ENCODE measurements at regions not wholly inside any gene's neighbourhood (a gene's known extent, or its start where the extent isn't known, plus 50 kb on each side); places are given as distances from the start of the nearest gene placed in this dataset.

DNA sequence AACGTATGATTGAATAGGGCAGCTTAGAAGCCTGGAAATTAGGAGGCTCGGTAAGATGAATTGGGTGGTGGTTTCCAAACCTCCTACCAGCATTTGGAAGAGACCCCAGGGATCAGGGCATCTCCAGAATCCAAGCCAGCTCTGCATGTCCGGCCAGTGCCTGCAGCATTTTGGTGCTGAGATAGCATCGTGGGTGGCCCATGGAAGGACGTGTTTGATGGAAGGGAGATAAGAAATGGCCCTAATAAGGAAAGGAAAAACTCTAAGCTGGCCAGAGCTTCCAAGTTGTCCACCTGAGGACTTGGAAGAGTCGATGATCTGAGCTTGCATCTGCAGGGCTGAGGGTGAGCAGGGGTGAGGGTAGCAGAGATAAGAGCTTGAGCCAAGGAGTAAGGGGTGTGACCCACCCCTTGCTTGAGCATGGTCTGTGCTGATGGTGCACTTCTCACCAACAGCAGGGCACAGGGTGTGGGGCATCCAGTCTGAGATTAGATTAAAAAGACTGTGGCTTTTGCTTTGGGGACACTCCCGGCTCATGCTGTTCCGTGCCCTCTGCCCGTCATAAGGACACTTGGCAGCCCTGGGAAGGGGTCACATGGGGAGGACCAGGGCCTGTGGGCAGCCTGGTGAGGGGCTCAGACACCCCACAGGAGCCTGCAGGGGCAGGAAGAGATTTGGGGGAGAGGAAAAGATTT is 213.2 kb downstream of the ERMARD start:
- no peak for DNase-seq (ENCODE audit: low read depth)
- TF ChIP-seq, protein P1, sequence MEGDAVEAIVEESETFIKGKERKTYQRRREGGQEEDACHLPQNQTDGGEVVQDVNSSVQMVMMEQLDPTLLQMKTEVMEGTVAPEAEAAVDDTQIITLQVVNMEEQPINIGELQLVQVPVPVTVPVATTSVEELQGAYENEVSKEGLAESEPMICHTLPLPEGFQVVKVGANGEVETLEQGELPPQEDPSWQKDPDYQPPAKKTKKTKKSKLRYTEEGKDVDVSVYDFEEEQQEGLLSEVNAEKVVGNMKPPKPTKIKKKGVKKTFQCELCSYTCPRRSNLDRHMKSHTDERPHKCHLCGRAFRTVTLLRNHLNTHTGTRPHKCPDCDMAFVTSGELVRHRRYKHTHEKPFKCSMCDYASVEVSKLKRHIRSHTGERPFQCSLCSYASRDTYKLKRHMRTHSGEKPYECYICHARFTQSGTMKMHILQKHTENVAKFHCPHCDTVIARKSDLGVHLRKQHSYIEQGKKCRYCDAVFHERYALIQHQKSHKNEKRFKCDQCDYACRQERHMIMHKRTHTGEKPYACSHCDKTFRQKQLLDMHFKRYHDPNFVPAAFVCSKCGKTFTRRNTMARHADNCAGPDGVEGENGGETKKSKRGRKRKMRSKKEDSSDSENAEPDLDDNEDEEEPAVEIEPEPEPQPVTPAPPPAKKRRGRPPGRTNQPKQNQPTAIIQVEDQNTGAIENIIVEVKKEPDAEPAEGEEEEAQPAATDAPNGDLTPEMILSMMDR (IDR thresholded peaks at IDR 0.05; ENCODE audit: low read length, missing control alignments): no peak
- no peak overlapping the region for H3K4me3 ChIP-seq (replicated peaks; ENCODE audit: low read depth, low read length)

DNA sequence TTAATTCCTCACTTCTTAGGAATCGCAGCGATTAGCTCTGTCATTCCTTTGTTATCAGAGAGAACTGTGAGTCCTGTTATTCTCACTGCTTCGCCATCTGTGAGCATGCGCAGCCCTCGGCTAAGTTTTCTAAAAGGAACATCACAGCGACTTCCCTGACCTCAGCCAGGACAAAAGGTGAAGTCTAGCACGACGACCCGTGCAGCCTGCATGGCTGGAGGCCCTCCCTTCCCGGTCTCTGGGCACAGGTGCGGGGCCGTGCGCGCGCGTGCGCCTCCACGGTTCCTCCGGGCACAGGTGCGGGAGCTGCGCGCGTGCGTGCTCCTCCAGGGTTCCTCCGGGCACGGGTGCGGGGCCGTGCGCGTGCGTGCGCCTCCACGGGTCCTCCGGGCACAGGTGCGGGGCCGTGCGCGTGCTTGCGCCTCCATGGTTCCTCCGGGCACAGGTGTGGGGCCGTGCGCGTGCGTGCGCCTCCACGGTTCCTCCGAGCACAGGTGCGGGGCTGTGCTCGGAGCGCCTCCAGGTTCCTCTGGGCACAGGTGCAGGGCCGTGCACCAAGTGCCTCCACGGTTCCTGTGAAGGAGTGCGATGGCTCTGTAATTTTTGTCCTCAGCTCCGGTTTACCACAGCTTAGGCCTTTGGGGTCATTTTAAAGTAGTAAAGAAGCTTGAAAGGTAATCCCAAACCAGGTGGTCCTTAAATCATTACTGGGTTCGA is 212.3 kb downstream of the ERMARD start:
- no peak overlapping the region for H3K4me3 ChIP-seq (replicated peaks; ENCODE audit: low read depth, low read length)
- TF ChIP-seq, protein P1 (IDR thresholded peaks at IDR 0.05; ENCODE audit: low read length, missing control alignments): no peak
- DNase-seq (ENCODE audit: low read depth): no peak

DNA sequence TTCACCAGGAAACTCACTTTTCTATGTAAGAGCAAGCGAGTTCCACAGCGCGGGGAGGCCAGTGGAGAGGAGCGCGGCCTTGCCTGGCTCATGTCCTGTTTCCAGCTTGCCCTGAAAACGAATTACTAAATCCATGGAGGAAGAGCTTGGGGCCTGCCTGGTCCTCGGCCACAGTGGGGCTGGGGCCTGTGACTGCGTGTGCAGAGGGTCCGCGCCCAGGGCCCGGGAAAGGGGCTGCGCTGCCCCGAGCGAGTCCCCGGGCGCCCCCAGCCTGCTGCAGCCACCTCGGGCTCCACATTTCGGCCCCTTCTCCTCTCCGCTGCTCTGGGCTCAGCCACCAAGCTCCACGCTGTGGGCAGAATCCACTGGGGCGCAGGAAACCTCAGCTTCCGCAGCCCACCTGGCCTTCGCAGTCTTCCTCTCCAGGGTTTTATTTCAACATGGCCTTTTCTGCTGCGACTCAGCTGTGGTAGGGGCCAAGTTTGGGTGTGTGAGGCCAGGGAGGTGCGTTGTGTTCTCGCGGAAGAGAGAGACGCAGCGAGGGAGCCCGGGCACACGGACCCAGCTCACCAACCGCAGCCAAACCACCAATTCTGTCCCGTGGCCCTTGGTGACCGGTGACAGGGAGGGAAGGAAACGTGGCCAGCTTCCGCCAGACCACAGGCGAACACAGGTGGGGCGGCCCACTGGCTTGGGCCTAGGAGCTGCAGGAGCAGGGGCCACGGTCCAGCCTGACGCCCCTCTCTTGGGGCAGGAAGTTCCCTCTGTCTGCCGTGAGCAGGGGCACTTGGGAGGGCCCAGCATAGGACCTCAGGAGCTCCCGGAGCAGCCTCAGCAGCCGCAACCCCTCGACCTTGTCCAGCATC is 211.4 kb downstream of the ERMARD start:
- TF ChIP-seq, protein P1 (IDR thresholded peaks at IDR 0.05; ENCODE audit: low read length, missing control alignments): no peak
- DNase-seq (ENCODE audit: low read depth): no peak
- no peak overlapping the region for H3K4me3 ChIP-seq (replicated peaks; ENCODE audit: low read depth, low read length)

DNA sequence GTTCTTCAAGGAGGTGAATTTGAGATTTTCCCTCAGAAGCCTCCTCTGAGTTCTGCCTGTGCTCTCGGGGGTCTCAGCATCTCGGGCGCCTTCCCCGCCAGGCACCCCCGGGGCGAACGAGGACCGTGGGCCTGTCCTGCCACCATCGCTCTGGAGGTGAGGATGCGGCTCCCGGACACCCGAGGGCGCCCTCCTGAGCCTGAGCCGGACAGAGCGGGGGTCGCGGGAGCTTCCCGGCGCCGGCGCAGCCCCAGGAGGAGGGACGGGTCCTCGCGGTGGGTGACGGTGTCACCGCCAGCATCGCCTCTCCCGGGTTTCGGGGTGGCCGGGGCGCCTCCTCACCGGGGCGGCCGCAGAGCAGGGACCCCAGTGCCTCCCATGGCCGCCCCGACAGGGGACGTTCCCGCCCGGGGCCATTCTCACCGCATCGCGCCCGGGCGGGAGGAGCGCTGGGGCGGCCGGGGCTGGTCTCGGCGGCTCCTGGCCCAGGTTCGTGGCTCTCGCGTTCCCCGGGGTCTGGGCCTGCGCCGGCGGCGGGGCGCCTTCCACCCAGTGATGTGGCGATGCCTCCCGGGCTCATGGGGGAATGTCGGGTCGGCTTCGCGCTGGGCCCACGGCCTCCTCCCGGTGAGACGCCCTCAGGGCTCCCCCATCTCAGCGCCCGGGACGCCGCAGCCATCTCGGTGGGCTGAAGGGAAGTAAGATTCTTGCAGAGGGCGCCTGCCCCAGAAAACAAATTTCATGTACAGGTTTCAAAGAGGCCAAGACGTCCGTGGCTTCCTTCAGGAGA is 210.5 kb downstream of the ERMARD start:
- no peak for DNase-seq (ENCODE audit: low read depth)
- H3K4me3 ChIP-seq (replicated peaks; ENCODE audit: low read depth, low read length): no peak overlapping the region
- TF ChIP-seq, protein P1 (IDR thresholded peaks at IDR 0.05; ENCODE audit: low read length, missing control alignments): no peak

DNA sequence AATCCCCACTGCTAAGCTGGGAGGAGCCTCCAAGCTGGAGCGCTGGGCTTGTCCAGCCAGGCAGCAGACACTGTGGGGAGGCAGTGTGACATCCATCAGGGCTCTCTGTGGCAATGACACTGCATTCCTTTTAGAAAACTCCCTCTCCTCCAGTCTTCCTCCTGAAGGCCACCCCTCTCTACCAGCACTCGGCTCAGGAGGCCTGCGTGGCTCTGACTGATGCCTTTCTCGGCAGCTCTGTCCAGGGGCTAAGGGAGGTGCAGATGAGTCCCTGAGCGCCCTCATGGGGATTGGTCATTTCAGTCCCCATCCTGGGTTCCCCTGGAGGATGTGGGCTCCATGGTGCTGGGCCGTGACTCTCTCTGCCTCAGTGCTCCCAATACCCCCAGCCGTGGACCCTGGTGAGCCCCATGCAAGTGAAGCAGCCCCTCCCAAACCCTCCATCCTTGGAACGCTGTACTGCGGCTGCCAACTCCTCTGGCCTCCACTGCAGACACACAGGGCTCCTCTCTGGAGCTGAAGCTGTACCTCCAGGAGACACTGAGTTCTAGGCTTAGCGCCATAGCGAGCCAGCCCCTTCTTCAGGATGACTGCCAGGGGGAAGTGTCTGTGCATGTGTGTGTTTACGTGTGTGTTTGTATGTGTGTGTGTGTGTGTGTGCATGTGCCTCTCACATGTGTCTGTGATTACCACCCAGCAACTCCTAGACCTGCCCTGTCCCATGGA is 209.6 kb downstream of the ERMARD start:
- TF ChIP-seq, protein P1 (IDR thresholded peaks at IDR 0.05; ENCODE audit: low read length, missing control alignments): no peak
- no peak for DNase-seq (ENCODE audit: low read depth)
- no peak overlapping the region for H3K4me3 ChIP-seq (replicated peaks; ENCODE audit: low read depth, low read length)

DNA sequence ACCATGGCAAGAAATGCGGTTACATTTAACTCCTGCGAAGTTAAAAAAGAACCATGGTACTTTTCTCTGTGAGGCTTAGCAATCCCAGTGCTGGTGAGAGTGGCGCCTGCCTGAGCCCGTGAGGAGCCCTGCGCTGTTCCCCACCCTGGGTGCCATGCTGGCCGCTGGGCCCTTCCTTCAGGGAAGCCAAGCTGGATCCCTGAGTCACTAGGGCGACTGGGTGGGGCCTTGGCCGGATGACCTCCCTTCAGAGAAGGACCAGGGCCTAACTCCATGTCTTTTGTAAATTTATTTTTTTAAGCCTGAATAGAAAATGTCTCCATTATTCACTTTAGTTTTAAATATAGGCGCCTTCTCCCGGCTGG is 209.1 kb downstream of the ERMARD start:
- DNase-seq (ENCODE audit: low read depth): no peak
- H3K4me3 ChIP-seq (replicated peaks; ENCODE audit: low read depth, low read length): no peak overlapping the region
- TF ChIP-seq, protein P1 (IDR thresholded peaks at IDR 0.05; ENCODE audit: low read length, missing control alignments): no peak

Data from fibroblast of pulmonary artery (primary cell).